WERI-Rb-1 (cell line): ENCODE measurements at regions not wholly inside any gene's neighbourhood (a gene's known extent, or its start where the extent isn't known, plus 50 kb on each side); places are given as distances from the start of the nearest gene placed in this dataset.

ENCODE experiments used
- DNase-seq: peaks from one replicate; pipeline ENCODE4 v3.0.0-alpha.2; 2020
- H3K27ac ChIP-seq: fragments of 250-450 bp; sonication (Bioruptor Pico); 2 replicates; pipeline ENCODE4 v1.5.1; 2020; ENCODE audit warnings: mild to moderate bottlenecking, moderate library complexity
- H3K27me3 ChIP-seq: fragments of 250-450 bp; sonication (Bioruptor Pico); 2 replicates; pipeline ENCODE4 v1.5.1; 2021; ENCODE audit warnings: mild to moderate bottlenecking, low read depth, moderate library complexity; ENCODE audit not compliant: insufficient read depth, severe bottlenecking
- H3K36me3 ChIP-seq: fragments of 250-450 bp; sonication (Bioruptor Pico); 2 replicates; pipeline ENCODE4 v1.5.1; 2020; ENCODE audit warnings: mild to moderate bottlenecking, moderate library complexity
- H3K4me3 ChIP-seq: 2 replicates; pipeline ENCODE4 v1.5.1; 2011; ENCODE audit warnings: low read depth, mild to moderate bottlenecking, control low read depth, low read length
- H3K9me3 ChIP-seq: fragments of 250-450 bp; sonication (Bioruptor Pico); 2 replicates; pipeline ENCODE4 v1.5.1; 2021; ENCODE audit warnings: mild to moderate bottlenecking, moderate library complexity; ENCODE audit not compliant: severe bottlenecking
- CTCF ChIP-seq: IDR thresholded peaks from 2 replicates; pipeline ENCODE4 v1.5.1; 2011; ENCODE audit warnings: low read depth, mild to moderate bottlenecking, control low read depth, inconsistent platforms, low read length

- Histone ChIP-seq H3K9me3 (peaks cover 3% of the 10 kb centered on the region), H3K4me3 (no peak overlapping the region), H3K36me3 (no peaks in the 10 kb centered on the region), H3K27ac (no peak overlapping the region), H3K27me3 (peaks cover 92% of the 10 kb centered on the region)
- TF ChIP-seq CTCF, result no peak
- no peak for DNase-seq
These were observed 146.2 kb upstream of the RET start for GRCh38 chr10:42930516-42931192.

GRCh38 chr10:42932116-42932515 is 144.8 kb upstream of the RET start:
- TF ChIP-seq CTCF, result no peak
- Histone ChIP-seq H3K27ac (no peak overlapping the region), H3K27me3 (peaks cover 91% of the 10 kb centered on the region), H3K36me3 (no peaks in the 10 kb centered on the region), H3K9me3 (peaks cover 3% of the 10 kb centered on the region), H3K4me3 (no peak overlapping the region)
- DNase-seq, result no peak

DNA sequence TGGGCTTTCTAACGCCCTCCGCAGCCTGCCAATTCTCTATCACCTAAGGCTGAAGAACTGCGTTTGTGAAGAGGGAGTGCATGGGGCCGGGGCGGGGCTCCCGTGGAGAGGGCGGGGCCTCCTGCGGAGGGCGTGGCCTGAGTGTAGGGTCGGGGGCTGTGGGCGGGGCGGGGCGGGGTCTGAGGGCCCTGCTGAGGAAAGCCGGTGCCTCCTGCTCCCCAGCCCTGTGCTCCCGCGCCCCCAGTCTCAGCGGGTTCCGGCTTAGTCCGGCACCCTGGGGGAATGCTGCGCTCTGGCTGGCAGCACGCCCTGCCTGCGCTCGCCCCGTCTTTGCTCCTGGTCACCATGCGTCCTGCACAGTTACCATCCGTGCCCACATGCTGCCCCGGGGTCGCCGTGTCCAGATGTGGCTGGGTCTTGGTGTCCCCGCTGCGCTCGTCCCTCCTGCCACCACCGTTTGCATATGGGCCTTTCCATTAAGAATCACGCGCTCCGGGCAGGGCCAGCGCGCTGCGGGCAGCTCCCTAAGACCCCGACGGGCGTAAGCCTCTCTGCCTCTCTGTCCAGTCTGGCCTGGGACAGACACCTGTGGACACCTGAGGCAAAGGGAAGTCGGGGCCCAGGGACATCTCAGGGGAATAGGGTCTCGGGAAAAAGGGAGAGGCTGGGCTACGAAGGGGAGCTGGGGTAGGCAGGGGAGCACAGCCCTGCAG is 144.0 kb upstream of the RET start:
- no peak for DNase-seq
- H3K27me3 ChIP-seq, result peaks cover 91% of the 10 kb centered on the region

GRCh38 chr10:42933448-42934340 is 143.2 kb upstream of the RET start:
- Histone ChIP-seq H3K36me3 (no peaks in the 10 kb centered on the region), H3K9me3 (peaks cover 3% of the 10 kb centered on the region), H3K27me3 (peaks cover 92% of the 10 kb centered on the region), H3K4me3 (no peak overlapping the region), H3K27ac (no peak overlapping the region)
- DNase-seq, result no peak
- no peak for TF ChIP-seq CTCF

More for the DNA sequence above, 144.0 kb upstream of the RET start:
- Histone ChIP-seq H3K36me3 (no peaks in the 10 kb centered on the region), H3K9me3 (peaks cover 3% of the 10 kb centered on the region), H3K4me3 (no peak overlapping the region), H3K27ac (no peak overlapping the region)
- no peak for TF ChIP-seq CTCF

GRCh38 chr10:42934351-42934811 is 142.5 kb upstream of the RET start:
- Histone ChIP-seq H3K27me3 (peaks cover 92% of the 10 kb centered on the region), H3K27ac (no peak overlapping the region), H3K36me3 (no peaks in the 10 kb centered on the region), H3K4me3 (no peak overlapping the region), H3K9me3 (peaks cover 3% of the 10 kb centered on the region)
- no peak for TF ChIP-seq CTCF
- DNase-seq, result no peak
